HepG2 (cell line): ENCODE measurements at regions not wholly inside any gene's neighbourhood (a gene's known extent, or its start where the extent isn't known, plus 50 kb on each side); places are given as distances from the start of the nearest gene placed in this dataset.

ENCODE experiments used
- ATAC-seq: fragments of 200-7000 bp; cut with Tn5 transposase; 3 replicates; pipeline ENCODE4 v1.9.1; 2020; ENCODE audit warnings: mild to moderate bottlenecking, moderate library complexity
- BruUV-seq: library from RNA; stranded (reverse); fragments of 400-500 nt; replicated peaks from 2 replicates; lab custom pipeline; 2021; lab: Mats Ljungman, UMichigan
- CTCF ChIA-PET: fragments of 300-600 bp; formaldehyde crosslinking; extraction: SDS; loops from one replicate; lab custom pipeline; 2021; ENCODE audit warnings: low total read pairs, inconsistent platforms, low intra/inter-chr PET ratio; lab: Yijun Ruan, JAX
- POLR2A ChIA-PET: fragments of 350-600 bp; sonication (Branson Sonifier 250); formaldehyde crosslinking; loops from one replicate; lab custom pipeline; 2020; ENCODE audit warnings: antibody characterized with exemption, inconsistent platforms; lab: Yijun Ruan, JAX
- DNase-seq: peaks from one replicate; pipeline ENCODE4 v3.0.0-alpha.2; 2015; ENCODE audit warnings: low spot score
- FAIRE-seq: peaks from 3 replicates; lab custom pipeline; 2011; peaks lifted over from hg19 to GRCh38; lab: Jason Lieb, UNC
- H2AFZ ChIP-seq: one replicate; pipeline ENCODE4 v1.6.1; 2011; ENCODE audit warnings: low read length, inconsistent platforms
- H3K27ac ChIP-seq: fragments of 300-600 bp; 3 replicates; pipeline ENCODE4 v1.8.0; 2011; ENCODE audit warnings: mixed run types, mild to moderate bottlenecking, mixed read lengths, low read length, inconsistent platforms; ENCODE audit not compliant: insufficient read depth; ENCODE audit errors: extremely low read length
- H3K27me3 ChIP-seq, 2 experiments: fragments of 200-600 bp in 1 of 2; 2 replicates in 1 of 2; 3 replicates in 1 of 2; pipeline versions ENCODE4 v1.6.0 to v1.8.0; 2011; ENCODE audit warnings: low read length in 2 of 2, mild to moderate bottlenecking in 2 of 2, moderate library complexity in 2 of 2, inconsistent platforms in 1 of 2; ENCODE audit not compliant: insufficient read depth in 2 of 2, control insufficient read depth in 1 of 2
- H3K36me3 ChIP-seq, 2 experiments: fragments of 200-600 bp in 1 of 2; replicated peaks in 1 of 2; 2 replicates in 1 of 2; 3 replicates in 1 of 2; pipeline versions ENCODE4 v1.5.1 to v1.8.0; 2011; ENCODE audit warnings: low read length in 2 of 2, inconsistent platforms in 1 of 2; ENCODE audit not compliant: insufficient read depth in 2 of 2, control insufficient read depth in 1 of 2
- H3K4me1 ChIP-seq: 2 replicates; pipeline ENCODE4 v1.5.1; 2012; ENCODE audit warnings: low read length, inconsistent platforms; ENCODE audit not compliant: insufficient read depth
- H3K4me2 ChIP-seq: 2 replicates; pipeline ENCODE4 v1.6.0; 2011; ENCODE audit warnings: low read depth, low read length, inconsistent platforms
- H3K4me3 ChIP-seq, 3 experiments: fragments of 200-600 bp in 1 of 3; sonication (generic), shearing (Covaris generic) in 1 of 3; replicated peaks in 1 of 3; 2 replicates each; pipeline ENCODE4 v1.5.1; 2011 to 2016; ENCODE audit warnings: low read length in 3 of 3, inconsistent platforms in 2 of 3, low read depth in 2 of 3, mild to moderate bottlenecking in 2 of 3, control low read depth in 1 of 3, mixed read lengths in 1 of 3; ENCODE audit not compliant: insufficient read depth in 1 of 3
- H3K79me2 ChIP-seq: one replicate; pipeline ENCODE4 v1.6.1; 2011; ENCODE audit warnings: low read length, inconsistent platforms; ENCODE audit not compliant: insufficient read depth
- H3K9ac ChIP-seq: 2 replicates; pipeline ENCODE4 v1.6.0; 2011; ENCODE audit warnings: mild to moderate bottlenecking, low read depth, low read length, inconsistent platforms; ENCODE audit not compliant: insufficient read depth
- H3K9me3 ChIP-seq: 2 replicates; pipeline ENCODE4 v1.5.1; 2012; ENCODE audit warnings: mild to moderate bottlenecking, low read length
- H4K20me1 ChIP-seq: 2 replicates; pipeline ENCODE4 v1.6.0; 2011; ENCODE audit warnings: inconsistent platforms, mild to moderate bottlenecking, low read length, moderate library complexity; ENCODE audit not compliant: insufficient read depth
- BCL6 ChIP-seq: IDR thresholded peaks from 2 replicates; pipeline ENCODE4 v1.6.1; 2016; ENCODE audit warnings: missing genetic modification reagents, missing compliant biosample characterization
- CEBPZ ChIP-seq: IDR thresholded peaks from 2 replicates; pipeline ENCODE4 v1.6.1; 2012; ENCODE audit warnings: low read length, improper control_type of control experiment
- DBP ChIP-seq: sonication (generic); formaldehyde crosslinking; IDR thresholded peaks from 2 replicates; pipeline ENCODE4 v1.4.0; 2020; ENCODE audit warnings: missing genetic modification reagents; ENCODE audit errors: not compliant biosample characterization
- ETV6 ChIP-seq: sonication (generic); formaldehyde crosslinking; conservative IDR thresholded peaks from 2 replicates; pipeline ENCODE4 v1.4.0; 2020; ENCODE audit warnings: missing genetic modification reagents
- GPN1 ChIP-seq: sonication (generic); formaldehyde crosslinking; IDR thresholded peaks from 2 replicates; pipeline ENCODE4 v1.5.1; 2020; ENCODE audit warnings: missing genetic modification reagents, borderline replicate concordance
- GRHL1 ChIP-seq: sonication (generic); formaldehyde crosslinking; conservative IDR thresholded peaks from 2 replicates; pipeline ENCODE4 v1.8.0; 2022; ENCODE audit warnings: missing genetic modification reagents
- HDAC1 ChIP-seq: sonication (generic); formaldehyde crosslinking; IDR thresholded peaks from 2 replicates; pipeline ENCODE4 v1.5.1; 2020; ENCODE audit warnings: mild to moderate bottlenecking, missing genetic modification reagents
- MTF1 ChIP-seq: sonication (generic); formaldehyde crosslinking; IDR thresholded peaks from 2 replicates; pipeline ENCODE4 v1.5.0; 2020; ENCODE audit warnings: missing genetic modification reagents
- TEAD2 ChIP-seq: sonication (generic); formaldehyde crosslinking; IDR thresholded peaks from 2 replicates; pipeline ENCODE4 v1.9.0; 2021; ENCODE audit warnings: missing genetic modification reagents
- ZC3H13 ChIP-seq: sonication (generic); formaldehyde crosslinking; IDR thresholded peaks from 2 replicates; pipeline ENCODE4 v1.8.1; 2023; ENCODE audit warnings: mild to moderate bottlenecking, missing genetic modification reagents, moderate library complexity
- ZNF704 ChIP-seq: sonication (generic); formaldehyde crosslinking; IDR thresholded peaks from 2 replicates; pipeline ENCODE4 v1.8.1; 2023; ENCODE audit warnings: mild to moderate bottlenecking, inconsistent platforms, moderate library complexity, missing genetic modification reagents, borderline replicate concordance
- ZNF83 ChIP-seq: sonication (generic); formaldehyde crosslinking; IDR thresholded peaks from 2 replicates; pipeline ENCODE4 v1.4.0; 2020; ENCODE audit warnings: missing genetic modification reagents, mild to moderate bottlenecking, borderline replicate concordance
- ZSCAN30 ChIP-seq: sonication (generic); formaldehyde crosslinking; IDR thresholded peaks from 2 replicates; pipeline ENCODE4 v1.5.0; 2020; ENCODE audit warnings: mild to moderate bottlenecking, missing genetic modification reagents
- WGBS: methylation state at CpG from one replicate; pipeline ENCODE4 v1.1.6; 2017; ENCODE audit warnings: low lambda C conversion rate; 5-methylcytosine and 5-hydroxymethylcytosine counted together
- in situ Hi-C: cut with HindIII; loops from 2 replicates; pipeline ENCODE4 v1.10.0; 2017; ENCODE audit warnings: low pct_unique_long_range_greater_than_20kb; ENCODE audit not compliant: extremely low pct_ligation_motif_present
- intact Hi-C: fragments of 100-400 bp; cut with micrococcal nuclease; formaldehyde crosslinking; loops from one replicate; pipeline ENCODE4 v1.10.0; 2022; ENCODE audit not compliant: unreplicated experiment

GRCh38 chr17:71477356-71477755 is 643.5 kb upstream of the SOX9 start:
- DNase-seq = no peak
- ChIA-PET CTCF (no interaction called here), POLR2A (interaction anchor here (0.9 kb wide), 1 partner anchor 643 kb away, joined by 3 read pairs; the partner anchor contains the start of gene SOX9)
- TF ChIP-seq BCL6 (CRISPR knock-in tag) (no peak), GPN1 (CRISPR knock-in tag) (no peak), ZNF83 (CRISPR knock-in tag) (no peak), ZNF704 (CRISPR knock-in tag) (no peak), HDAC1 (CRISPR knock-in tag) (no peak), CEBPZ (no peak), ETV6 (no peak), ZC3H13 (CRISPR knock-in tag) (no peak), GRHL1 (CRISPR knock-in tag) (no peak), MTF1 (no peak), DBP (CRISPR knock-in tag) (no peak), ZSCAN30 (CRISPR knock-in tag) (no peak), TEAD2 (no peak)
- H3K27me3 ChIP-seq = no peaks in the 10 kb centered on the region
- no peak overlapping the region for H2AFZ ChIP-seq
- WGBS = 2% methylated on average over 2 of the region's 2 CpGs
- no peak overlapping the region for H3K9ac ChIP-seq
- ATAC-seq = no peak
- intact Hi-C loops = no loop called here
- no peaks in the 10 kb centered on the region for H3K4me1 ChIP-seq
- H3K9me3 ChIP-seq = no peaks in the 10 kb centered on the region
- in situ Hi-C loops = no loop called here
- H3K36me3 ChIP-seq = no peaks in the 10 kb centered on the region
- H3K27ac ChIP-seq = no peak overlapping the region
- H3K4me3 ChIP-seq = no peak overlapping the region
- FAIRE-seq = no peak
- H4K20me1 ChIP-seq = no peaks in the 10 kb centered on the region
- BruUV-seq = no TSS peak
- no peak overlapping the region for H3K4me2 ChIP-seq
- no peaks in the 10 kb centered on the region for H3K79me2 ChIP-seq
